EL (cell line): ENCODE measurements at regions not wholly inside any gene's neighbourhood (a gene's known extent, or its start where the extent isn't known, plus 50 kb on each side); places are given as distances from the start of the nearest gene placed in this dataset.
"Not testable (repeated sequence)": the region's sequence is repeated elsewhere in the genome, so short reads cannot be mapped to it uniquely, and the experiment has no call there.

Experiments used
- DNase-seq: peaks from one replicate; pipeline ENCODE4 v3.0.0-alpha.2; 2016

- DNase-seq: no peak
Observed at GRCh38 chr7:93830141-93830925, 60.2 kb downstream of the TFPI2 start.

- DNase-seq: no peak
Observed at GRCh38 chr7:93828260-93828659, 62.3 kb downstream of the TFPI2 start.

- DNase-seq: no peak
Observed at GRCh38 chr7:93823621-93824020, 66.9 kb downstream of the TFPI2 start.

- no peak for DNase-seq
Observed at GRCh38 chr7:93821463-93821862, 69.1 kb downstream of the TFPI2 start.

GRCh38 chr7:93819699-93820098 lies 70.9 kb downstream of the TFPI2 start:
- no peak for DNase-seq

GRCh38 chr7:93817526-93817925 lies 73.0 kb downstream of the TFPI2 start:
- DNase-seq: no peak

DNA sequence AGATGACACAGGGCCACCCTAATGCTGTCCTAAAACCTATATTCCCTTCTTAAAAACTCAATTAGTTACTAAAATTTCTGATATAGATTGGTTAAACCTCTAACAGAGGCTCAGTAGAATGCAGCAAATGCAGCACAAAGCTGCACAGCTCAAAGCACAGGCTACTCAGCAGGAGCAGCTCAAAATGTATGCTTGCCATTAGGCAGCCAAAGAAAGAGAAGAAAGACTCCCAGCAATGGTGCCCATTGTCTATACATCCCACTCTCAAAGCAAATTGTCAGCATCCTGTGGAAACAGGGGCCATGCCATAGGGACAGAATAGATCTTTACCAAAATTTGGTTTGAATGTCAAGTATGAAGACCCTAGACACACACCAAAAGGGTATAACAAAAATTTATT lies 73.5 kb downstream of the TFPI2 start:
- DNase-seq: no peak

- no peak for DNase-seq
Observed at GRCh38 chr7:93813514-93813913, 77.0 kb downstream of the TFPI2 start.

GRCh38 chr7:93812061-93812460 lies 78.5 kb downstream of the TFPI2 start:
- no peak for DNase-seq

DNA sequence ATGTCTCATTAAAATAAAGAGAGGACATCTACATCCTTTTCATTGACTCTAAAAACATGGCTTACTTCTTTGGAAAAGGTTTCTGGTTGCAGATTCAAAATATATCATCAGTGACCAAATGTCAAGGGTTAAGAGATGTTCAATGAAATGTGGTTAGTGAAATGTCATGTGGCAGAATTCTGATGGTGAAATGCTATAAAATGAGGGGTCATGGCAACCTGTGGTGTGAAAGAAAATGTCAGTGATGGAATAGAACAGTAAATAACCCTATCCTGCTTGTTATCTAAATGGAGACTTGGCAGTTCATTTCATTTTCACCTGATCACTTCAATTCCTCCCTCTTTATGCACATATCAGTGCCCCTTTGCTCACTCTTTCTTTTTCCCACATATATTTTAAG lies 79.4 kb downstream of the TFPI2 start:
- DNase-seq: no peak

DNA sequence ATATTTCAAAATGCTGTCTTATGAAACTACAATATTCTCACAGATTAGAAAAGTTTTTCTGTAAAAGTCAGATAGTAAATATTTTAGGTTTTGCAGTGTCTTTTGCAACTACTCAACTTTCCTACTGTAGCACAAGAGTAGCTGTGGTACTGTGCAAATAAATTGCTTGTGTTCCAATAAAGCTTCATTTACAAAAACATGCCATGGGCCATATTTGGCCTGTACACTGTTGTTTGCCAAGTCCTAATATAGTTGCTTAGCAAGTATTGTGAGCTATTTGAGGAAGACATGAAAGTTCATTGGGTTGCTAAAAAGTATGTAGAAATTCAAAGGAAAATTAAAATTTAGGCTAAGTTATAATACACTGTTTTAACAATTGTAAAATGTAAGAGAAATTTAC lies 80.0 kb downstream of the TFPI2 start:
- no peak for DNase-seq

DNA sequence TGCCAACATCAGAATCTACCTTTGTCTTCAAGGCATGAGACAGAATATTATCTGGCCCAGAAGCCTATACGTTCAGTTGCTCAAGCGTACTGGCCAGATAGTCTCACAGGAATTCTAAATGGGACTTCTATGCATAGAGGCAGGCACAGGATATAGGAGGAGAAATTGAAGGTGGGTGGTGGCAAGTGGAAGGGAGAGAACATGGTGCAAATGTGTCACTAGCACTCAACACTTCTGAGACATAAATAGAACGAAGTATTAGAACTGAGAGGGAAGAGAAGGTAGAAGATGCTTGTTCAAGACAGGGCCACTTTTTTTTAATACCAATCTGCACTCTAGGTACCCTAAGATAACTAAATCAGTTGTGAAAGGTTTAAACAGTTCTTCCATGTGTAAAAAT lies 85.8 kb downstream of the TFPI2 start:
- DNase-seq: no peak

DNA sequence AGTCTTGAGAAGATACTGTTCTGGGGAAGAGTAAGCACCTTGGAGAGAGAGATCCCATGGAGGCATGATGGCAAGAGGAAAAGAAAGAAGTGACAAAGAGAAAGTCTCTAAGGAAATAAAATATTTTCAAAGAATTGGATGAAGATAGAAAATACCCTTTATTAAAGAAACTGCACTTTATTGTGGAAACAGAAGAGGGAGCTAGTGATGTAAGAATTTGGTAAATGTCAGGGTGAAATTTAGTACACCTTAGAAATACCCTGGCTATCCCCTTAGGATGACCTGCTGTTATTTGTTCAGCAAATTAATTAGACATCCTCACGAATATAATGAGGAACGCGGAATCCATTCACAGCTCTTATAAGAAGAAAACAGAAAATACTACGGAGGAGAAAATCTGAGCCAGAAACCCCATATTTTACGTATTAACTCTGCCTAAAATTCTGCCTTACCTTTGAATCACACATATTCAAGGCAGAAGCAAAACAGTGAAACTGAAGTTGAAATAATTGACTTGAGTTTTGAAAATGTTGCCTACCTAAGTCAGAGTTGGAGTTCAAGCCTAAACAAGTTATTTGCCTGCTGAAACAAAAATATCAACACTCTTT lies 90.7 kb downstream of the TFPI2 start:
- DNase-seq: peak; percentile 16

- not testable (repeated sequence) for DNase-seq
Observed at GRCh38 chr7:93793084-93793697, 97.4 kb downstream of the TFPI2 start.

GRCh38 chr7:93779115-93779514 lies 111.4 kb downstream of the TFPI2 start:
- no peak for DNase-seq

- DNase-seq: no peak
Observed at GRCh38 chr7:93778384-93778783, 112.2 kb downstream of the TFPI2 start.

DNA sequence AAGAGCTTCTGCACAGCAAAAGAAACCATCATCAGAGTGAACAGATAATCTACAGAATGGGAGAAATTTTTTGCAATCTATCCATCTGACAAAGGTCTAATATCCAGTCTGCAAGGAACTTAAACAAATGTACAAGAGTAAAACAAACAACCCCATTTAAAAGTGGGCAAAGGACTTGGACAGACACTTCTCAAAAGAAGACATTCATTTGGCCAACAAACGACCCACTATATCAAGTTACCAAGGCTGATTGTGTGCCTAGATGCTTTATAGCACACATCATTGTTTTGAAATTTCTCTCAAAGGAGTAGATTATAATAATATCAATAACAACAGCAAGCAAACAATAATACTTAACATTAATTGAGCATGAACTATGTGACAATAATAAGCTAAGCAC lies 117.1 kb downstream of the TFPI2 start:
- no peak for DNase-seq

- DNase-seq: no peak
Observed at GRCh38 chr7:93765475-93765874, 125.1 kb downstream of the TFPI2 start.

GRCh38 chr7:93758631-93759030 lies 131.9 kb downstream of the TFPI2 start:
- DNase-seq: no peak

GRCh38 chr7:93757426-93757825 lies 133.1 kb downstream of the TFPI2 start:
- no peak for DNase-seq

GRCh38 chr7:93756890-93757289 lies 133.7 kb downstream of the TFPI2 start:
- no peak for DNase-seq

GRCh38 chr7:93751421-93751820 lies 139.1 kb downstream of the TFPI2 start:
- DNase-seq: no peak

- no peak for DNase-seq
Observed at GRCh38 chr7:93750986-93751385, 139.6 kb downstream of the TFPI2 start.

- DNase-seq: no peak
Observed at GRCh38 chr7:93747019-93747418, 143.5 kb downstream of the TFPI2 start.
